NCI-H1694 treated with DMSO at 0.1 percent for 48 hours (cell line): ENCODE measurements at regions not wholly inside any gene's neighbourhood (a gene's known extent, or its start where the extent isn't known, plus 50 kb on each side); places are given as distances from the start of the nearest gene placed in this dataset.
"Not testable (repeated sequence)": the region's sequence is repeated elsewhere in the genome, so short reads cannot be mapped to it uniquely, and the experiment has no call there.

ENCODE experiments used
- DNase-seq: peaks from one replicate; lab custom pipeline; 2025; lab: John Stamatoyannopoulos, UW

- no peak for DNase-seq
These were observed 635.1 kb downstream of the IRS1 start for GRCh38 chr2:226164512-226164911.

- DNase-seq: not testable (repeated sequence)
These were observed 639.0 kb downstream of the IRS1 start for GRCh38 chr2:226160617-226161016.

- DNase-seq: no peak
These were observed 639.6 kb downstream of the IRS1 start for GRCh38 chr2:226159875-226160479.

- no peak for DNase-seq
These were observed 640.7 kb downstream of the IRS1 start for GRCh38 chr2:226158940-226159339.

GRCh38 chr2:226158229-226158628 is 641.4 kb downstream of the IRS1 start:
- no peak for DNase-seq

GRCh38 chr2:226155093-226155875 is 644.3 kb downstream of the IRS1 start:
- DNase-seq: no peak

- DNase-seq: no peak
These were observed 645.0 kb downstream of the IRS1 start for GRCh38 chr2:226154610-226155009.

GRCh38 chr2:226153553-226153952 is 646.1 kb downstream of the IRS1 start:
- no peak for DNase-seq

- no peak for DNase-seq
These were observed 648.5 kb downstream of the IRS1 start for GRCh38 chr2:226151157-226151556.

- no peak for DNase-seq
These were observed 656.5 kb downstream of the IRS1 start for GRCh38 chr2:226143091-226143490.

- peak; percentile 50 for DNase-seq
These were observed 657.2 kb downstream of the IRS1 start for GRCh38 chr2:226142463-226142862.

- no peak for DNase-seq
These were observed 659.0 kb downstream of the IRS1 start for GRCh38 chr2:226140594-226140993.

- no peak for DNase-seq
These were observed 659.9 kb downstream of the IRS1 start for GRCh38 chr2:226139759-226140158.

- DNase-seq: no peak
These were observed 662.3 kb downstream of the IRS1 start for GRCh38 chr2:226137201-226137811.

GRCh38 chr2:226136739-226137138 is 662.9 kb downstream of the IRS1 start:
- no peak for DNase-seq

- DNase-seq: no peak
These were observed 663.6 kb downstream of the IRS1 start for GRCh38 chr2:226135861-226136548.

- DNase-seq: no peak
These were observed 667.1 kb downstream of the IRS1 start for GRCh38 chr2:226132323-226133215.

GRCh38 chr2:226131299-226131784 is 668.3 kb downstream of the IRS1 start:
- peak; percentile 45 for DNase-seq

- DNase-seq: no peak
These were observed 669.4 kb downstream of the IRS1 start for GRCh38 chr2:226130192-226130591.

GRCh38 chr2:226127682-226128081 is 671.9 kb downstream of the IRS1 start:
- no peak for DNase-seq

- no peak for DNase-seq
These were observed 673.5 kb downstream of the IRS1 start for GRCh38 chr2:226126104-226126503.
